GM13977 (cell line): ENCODE measurements at regions not wholly inside any gene's neighbourhood (a gene's known extent, or its start where the extent isn't known, plus 50 kb on each side); places are given as distances from the start of the nearest gene placed in this dataset.
"Not testable (repeated sequence)": the region's sequence is repeated elsewhere in the genome, so short reads cannot be mapped to it uniquely, and the experiment has no call there.

Experiments used
- DNase-seq: peaks from one replicate; pipeline ENCODE4 v3.0.0; 2012; ENCODE audit warnings: low spot score
- in situ Hi-C: fragments of 300-500 bp; cut with MboI; formaldehyde crosslinking; loops from one replicate; pipeline ENCODE4 v1.12.0; 2022; ENCODE audit warnings: low sequenced_read_pairs, low pct_unique_long_range_greater_than_20kb, mixed read lengths, inconsistent platforms; ENCODE audit not compliant: unreplicated experiment
- TF ChIP-seq, protein P1 (sequence below): IDR thresholded peaks from 2 replicates; pipeline ENCODE4 v1.5.1; 2012; ENCODE audit warnings: mild to moderate bottlenecking, control low read depth; ENCODE audit not compliant: insufficient read depth; ENCODE audit errors: extremely low read depth, missing control alignments

DNA sequence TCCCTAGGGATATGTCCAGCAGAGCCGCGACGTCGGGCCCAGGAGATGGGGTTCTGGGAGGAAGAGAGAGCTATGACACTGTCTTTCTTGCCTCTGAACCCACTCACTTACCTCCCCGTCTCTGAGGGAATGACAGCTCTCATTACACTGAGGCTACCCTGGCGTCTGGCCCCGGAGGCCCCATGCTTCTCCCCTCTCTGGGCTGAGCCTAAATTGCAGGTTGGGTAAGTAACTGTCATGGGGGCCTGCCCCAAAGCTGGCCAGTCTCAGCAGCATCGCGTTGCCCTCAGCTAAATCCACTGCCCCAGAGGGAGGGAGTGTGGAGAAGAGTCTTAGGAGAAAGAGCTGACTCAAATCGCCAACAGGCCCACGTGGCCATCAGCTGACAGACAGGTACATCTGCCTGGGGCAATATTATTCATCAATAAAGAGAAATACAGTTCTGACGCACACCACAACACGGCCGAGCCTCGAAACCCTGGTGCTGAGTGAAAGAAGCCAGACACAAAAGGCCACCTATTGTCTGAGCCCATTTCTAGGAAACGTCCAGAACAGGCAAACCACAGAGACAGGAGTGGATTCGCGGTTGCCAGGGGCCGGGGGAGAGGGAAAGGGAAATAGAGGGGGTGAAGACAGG is 156.4 kb downstream of the C16orf95 start:
- in situ Hi-C loops = no loop called here
- no peak for DNase-seq
- TF ChIP-seq, protein P1, sequence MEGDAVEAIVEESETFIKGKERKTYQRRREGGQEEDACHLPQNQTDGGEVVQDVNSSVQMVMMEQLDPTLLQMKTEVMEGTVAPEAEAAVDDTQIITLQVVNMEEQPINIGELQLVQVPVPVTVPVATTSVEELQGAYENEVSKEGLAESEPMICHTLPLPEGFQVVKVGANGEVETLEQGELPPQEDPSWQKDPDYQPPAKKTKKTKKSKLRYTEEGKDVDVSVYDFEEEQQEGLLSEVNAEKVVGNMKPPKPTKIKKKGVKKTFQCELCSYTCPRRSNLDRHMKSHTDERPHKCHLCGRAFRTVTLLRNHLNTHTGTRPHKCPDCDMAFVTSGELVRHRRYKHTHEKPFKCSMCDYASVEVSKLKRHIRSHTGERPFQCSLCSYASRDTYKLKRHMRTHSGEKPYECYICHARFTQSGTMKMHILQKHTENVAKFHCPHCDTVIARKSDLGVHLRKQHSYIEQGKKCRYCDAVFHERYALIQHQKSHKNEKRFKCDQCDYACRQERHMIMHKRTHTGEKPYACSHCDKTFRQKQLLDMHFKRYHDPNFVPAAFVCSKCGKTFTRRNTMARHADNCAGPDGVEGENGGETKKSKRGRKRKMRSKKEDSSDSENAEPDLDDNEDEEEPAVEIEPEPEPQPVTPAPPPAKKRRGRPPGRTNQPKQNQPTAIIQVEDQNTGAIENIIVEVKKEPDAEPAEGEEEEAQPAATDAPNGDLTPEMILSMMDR = no peak

DNA sequence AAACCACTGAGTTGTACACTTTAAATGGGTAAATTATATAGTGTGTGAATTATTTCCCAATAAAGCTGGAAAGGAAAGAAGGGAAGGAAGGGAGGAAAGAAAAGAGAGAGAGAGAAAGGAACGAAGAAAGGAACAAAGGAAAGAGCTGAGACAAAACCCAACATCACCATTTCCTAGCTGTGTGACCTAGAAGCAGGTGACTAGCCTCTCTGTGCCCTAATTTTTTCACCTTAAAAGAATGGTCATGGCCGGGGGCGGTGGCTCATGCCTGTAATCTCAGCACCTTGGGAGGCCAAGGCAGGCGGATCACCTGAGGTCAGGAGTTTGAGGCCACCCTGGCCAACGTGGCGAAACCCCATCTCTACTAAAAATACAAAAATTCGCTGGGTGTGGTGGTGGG is 155.8 kb downstream of the C16orf95 start:
- DNase-seq, in situ Hi-C loops: not testable (repeated sequence)

DNA sequence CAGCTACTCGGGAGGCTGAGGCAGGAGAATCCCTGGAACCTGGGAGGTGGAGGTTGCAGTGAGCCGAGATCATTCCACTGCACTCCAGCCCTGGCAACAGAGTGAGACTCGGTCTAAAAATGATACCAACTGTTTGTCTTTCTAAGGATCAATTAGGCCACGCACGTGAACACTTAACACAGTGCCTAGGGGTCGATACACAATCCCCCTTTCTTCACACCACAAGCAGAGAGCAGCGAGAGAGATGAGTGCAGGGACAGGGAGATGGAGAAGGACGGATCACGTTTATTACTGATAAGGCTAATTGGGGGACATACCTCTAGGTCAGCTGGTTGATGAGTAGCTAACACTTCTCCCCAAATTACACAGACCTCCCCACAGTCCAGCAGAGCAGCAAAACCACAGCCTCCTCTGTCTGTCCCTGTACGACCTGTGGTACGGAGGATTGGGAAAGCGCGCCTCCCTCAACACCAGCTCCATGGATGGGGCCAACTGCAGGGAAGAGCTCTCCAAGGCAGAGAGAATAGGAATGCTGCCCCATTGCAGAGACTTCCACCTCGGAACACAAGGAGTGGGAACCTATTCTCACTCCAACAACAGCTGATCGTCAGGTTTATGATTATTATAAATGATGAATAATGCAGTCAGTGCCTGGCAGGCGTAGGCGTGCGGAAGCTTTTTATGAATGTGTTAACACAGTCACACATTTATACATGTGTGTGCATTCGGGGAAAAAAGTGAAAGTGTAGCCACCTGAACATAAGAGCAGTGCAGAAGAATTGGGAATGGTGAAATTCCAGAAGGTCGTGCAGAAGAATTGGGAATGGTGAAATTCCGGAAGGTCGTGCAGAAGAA is 155.1 kb downstream of the C16orf95 start:
- DNase-seq = no peak
- TF ChIP-seq, protein P1 = no peak
- in situ Hi-C loops = no loop called here

DNA sequence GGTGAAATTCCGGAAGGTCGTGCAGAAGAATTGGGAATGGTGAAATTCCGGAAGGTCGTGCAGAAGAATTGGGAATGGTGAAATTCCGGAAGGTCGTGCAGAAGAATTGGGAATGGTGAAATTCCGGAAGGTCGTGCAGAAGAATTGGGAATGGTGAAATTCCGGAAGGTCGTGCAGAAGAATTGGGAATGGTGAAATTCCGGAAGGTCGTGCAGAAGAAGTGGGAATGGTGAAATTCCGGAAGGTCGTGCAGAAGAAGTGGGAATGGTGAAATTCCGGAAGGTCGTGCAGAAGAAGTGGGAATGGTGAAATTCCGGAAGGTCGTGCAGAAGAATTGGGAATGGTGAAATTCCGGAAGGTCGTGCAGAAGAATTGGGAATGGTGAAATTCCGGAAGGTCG is 154.4 kb downstream of the C16orf95 start:
- DNase-seq, in situ Hi-C loops: not testable (repeated sequence)

DNA sequence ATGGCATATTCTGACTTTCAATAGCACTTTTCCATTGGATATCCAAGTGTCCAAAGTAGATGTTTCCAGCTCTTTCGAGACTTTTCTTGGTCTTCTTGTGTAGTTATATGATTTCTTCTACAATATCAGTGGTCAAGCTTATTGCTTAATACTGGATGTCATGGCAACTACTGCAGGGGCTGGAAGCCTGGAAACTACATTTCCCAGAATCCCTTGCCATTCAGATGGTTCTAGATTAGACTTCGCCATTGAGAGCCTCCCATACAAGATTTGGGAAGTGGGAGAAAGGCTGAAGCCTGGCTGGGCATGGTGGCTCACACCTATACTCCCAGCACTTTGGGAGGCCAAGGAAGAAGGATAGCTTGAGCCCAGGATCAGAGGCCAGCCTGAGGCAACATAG is 153.6 kb downstream of the C16orf95 start:
- in situ Hi-C loops = no loop called here
- no peak for DNase-seq
- TF ChIP-seq, protein P1 = no peak

GRCh38 chr16:87165151-87165550 is 152.0 kb downstream of the C16orf95 start:
- TF ChIP-seq, protein P1 = no peak
- in situ Hi-C loops = no loop called here
- no peak for DNase-seq

DNA sequence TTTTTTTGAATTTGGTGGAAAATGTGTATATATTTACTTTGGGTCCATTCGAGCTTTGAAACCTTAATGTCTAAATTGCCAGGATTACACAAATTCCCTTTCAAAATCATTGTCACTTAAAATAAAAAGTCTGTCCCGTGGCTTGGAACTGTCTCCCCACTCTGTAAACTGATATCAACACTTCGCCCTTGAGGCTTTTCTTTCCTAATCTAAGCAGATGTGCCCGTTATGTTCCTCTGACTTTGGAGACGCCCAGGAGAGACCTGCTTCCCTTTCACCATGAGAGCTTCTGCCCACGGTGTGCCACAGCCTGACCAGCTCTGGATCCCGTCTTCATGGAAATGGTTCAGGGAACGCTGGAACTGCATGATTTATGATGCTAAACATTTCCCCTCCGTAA is 151.3 kb downstream of the C16orf95 start:
- TF ChIP-seq, protein P1 = no peak
- DNase-seq = no peak
- in situ Hi-C loops = no loop called here

DNA sequence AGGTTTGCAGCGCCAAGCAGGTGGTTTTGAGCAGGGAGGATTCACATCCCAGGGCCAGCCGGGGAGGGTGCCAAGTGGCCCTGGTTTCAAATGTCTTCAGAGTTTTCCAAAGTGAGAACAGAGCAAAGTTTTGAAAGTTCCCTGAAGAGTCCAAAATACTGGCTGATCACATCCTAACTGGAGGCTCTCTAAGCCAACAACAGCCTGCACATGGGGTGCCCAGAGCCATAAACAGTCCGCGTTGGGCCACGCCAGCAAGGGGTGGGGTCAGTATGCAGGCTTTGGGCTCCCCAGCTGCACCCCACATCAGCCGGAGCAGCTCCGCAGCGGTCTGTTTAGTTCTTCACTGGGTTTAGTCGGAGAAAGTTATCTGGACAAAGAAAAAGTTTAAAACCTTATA is 150.9 kb downstream of the C16orf95 start:
- TF ChIP-seq, protein P1 = no peak
- no peak for DNase-seq
- in situ Hi-C loops = no loop called here
